B cell (primary cell): ENCODE measurements at regions not wholly inside any gene's neighbourhood (a gene's known extent, or its start where the extent isn't known, plus 50 kb on each side); places are given as distances from the start of the nearest gene placed in this dataset.

Experiments used
- ATAC-seq: fragments of 200-7000 bp; cut with Tn5 transposase; one replicate; pipeline ENCODE4 v1.10.0; 2021; ENCODE audit warnings: low read depth, mild to moderate bottlenecking, moderate number of reproducible peaks, moderate library complexity
- CTCF ChIA-PET: fragments of 350-600 bp; sonication (Branson Sonifier 250); formaldehyde crosslinking; loops from one replicate; lab custom pipeline; 2021; ENCODE audit warnings: antibody characterized with exemption, inconsistent platforms; lab: Charles Lee
- POLR2A ChIA-PET: fragments of 350-600 bp; sonication (Branson Sonifier 250); formaldehyde crosslinking; loops from one replicate; lab custom pipeline; 2021; ENCODE audit warnings: antibody characterized with exemption; lab: Charles Lee
- DNase-seq: peaks from one replicate; pipeline ENCODE4 v3.0.0; 2013
- H2AFZ ChIP-seq: 2 replicates; pipeline ENCODE4 v1.6.1; 2012; ENCODE audit warnings: mild to moderate bottlenecking, low read depth, low read length; ENCODE audit not compliant: insufficient read depth, poor library complexity, severe bottlenecking
- H3K27ac ChIP-seq, 2 donors: 1 replicate in 1 of 2; 2 replicates in 1 of 2; pipeline ENCODE4 v1.5.1; 2012 to 2013; ENCODE audit warnings: low read length in 2 of 2, mild to moderate bottlenecking in 2 of 2, moderate library complexity in 1 of 2
- H3K27me3 ChIP-seq, 4 experiments: fragments of 200-600 bp in 1 of 4; sonication (generic) in 1 of 4; replicated peaks in 1 of 4; 1 replicate in 2 of 4; 2 replicates in 2 of 4; pipeline versions ENCODE4 v1.6.1 to v1.7.0; 2013 to 2016; ENCODE audit warnings: low read length in 3 of 4, mild to moderate bottlenecking in 2 of 4, mixed read lengths in 1 of 4, moderate library complexity in 1 of 4; ENCODE audit not compliant: insufficient read depth in 4 of 4, control insufficient read depth in 3 of 4; ENCODE audit errors: control extremely low read depth in 1 of 4
- H3K36me3 ChIP-seq, 2 experiments: replicated peaks in 1 of 2; 1 replicate in 1 of 2; 2 replicates in 1 of 2; pipeline versions ENCODE4 v1.6.1 to v1.7.1; 2013; ENCODE audit warnings: low read length in 1 of 2; ENCODE audit not compliant: insufficient read depth in 2 of 2, control insufficient read depth in 1 of 2; ENCODE audit errors: control extremely low read depth in 1 of 2, extremely low read depth in 1 of 2
- H3K4me1 ChIP-seq, 2 donors: fragments of 200-600 bp in 1 of 2; sonication (generic) in 1 of 2; 1 replicate in 1 of 2; 2 replicates in 1 of 2; pipeline versions ENCODE4 v1.5.1 to v1.6.1; 2013 to 2017; ENCODE audit warnings: low read length in 2 of 2; ENCODE audit not compliant: control insufficient read depth in 2 of 2, insufficient read depth in 2 of 2
- H3K4me2 ChIP-seq: replicated peaks from 2 replicates; pipeline ENCODE3; 2012; ENCODE audit warnings: mild to moderate bottlenecking, low read depth, low read length; ENCODE audit not compliant: poor library complexity, severe bottlenecking
- H3K4me3 ChIP-seq, 5 experiments: fragments of 200-600 bp in 1 of 5; sonication (generic) in 1 of 5; 1 replicate in 3 of 5; 2 replicates in 2 of 5; pipeline versions ENCODE4 v1.5.1 to v1.7.0; 2011 to 2016; ENCODE audit warnings: low read length in 4 of 5, mild to moderate bottlenecking in 4 of 5, low read depth in 2 of 5, control low read depth in 1 of 5, moderate library complexity in 1 of 5; ENCODE audit not compliant: insufficient read depth in 1 of 5; ENCODE audit errors: control extremely low read depth in 1 of 5, extremely low read depth in 1 of 5
- H3K79me2 ChIP-seq: fragments of 200-600 bp; sonication (generic); one replicate; pipeline ENCODE4 v1.6.0; 2016; ENCODE audit warnings: low read length; ENCODE audit not compliant: control insufficient read depth, insufficient read depth
- H3K9ac ChIP-seq: fragments of 200-600 bp; sonication (generic); 2 replicates; pipeline ENCODE4 v1.6.1; 2017; ENCODE audit warnings: mild to moderate bottlenecking, low read length, moderate library complexity
- H3K9me3 ChIP-seq, 3 donors: one replicate each; pipeline versions ENCODE4 v1.6.1 to v1.7.1; 2013; ENCODE audit warnings: low read length in 2 of 3; ENCODE audit not compliant: control insufficient read depth in 2 of 3, insufficient read depth in 1 of 3; ENCODE audit errors: control extremely low read depth in 1 of 3
- H4K20me1 ChIP-seq: 2 replicates; pipeline ENCODE4 v1.6.0; 2012; ENCODE audit warnings: mild to moderate bottlenecking, low read length; ENCODE audit not compliant: insufficient read depth, control insufficient read depth, poor library complexity, severe bottlenecking
- H3K27ac Mint-ChIP-seq: one replicate; pipeline ENCODE4 v1.8.0; 2021; ENCODE audit warnings: mixed read lengths
- H3K27me3 Mint-ChIP-seq: one replicate; pipeline ENCODE4 v1.8.0; 2021; ENCODE audit warnings: mixed read lengths
- H3K4me1 Mint-ChIP-seq: one replicate; pipeline ENCODE4 v1.8.0; 2021; ENCODE audit warnings: mixed read lengths
- H3K4me3 Mint-ChIP-seq: one replicate; pipeline ENCODE4 v1.8.0; 2021; ENCODE audit warnings: mixed read lengths
- H3K9me3 Mint-ChIP-seq: one replicate; pipeline ENCODE4 v1.8.0; 2022; ENCODE audit warnings: mixed read lengths; ENCODE audit not compliant: insufficient read depth
- EZH2 ChIP-seq: IDR thresholded peaks from 2 replicates; pipeline ENCODE4 v1.6.1; 2012; ENCODE audit warnings: borderline replicate concordance, low read depth, mild to moderate bottlenecking, moderate library complexity, low read length; ENCODE audit not compliant: insufficient read depth, poor library complexity, severe bottlenecking
- WGBS: methylation state at CpG from one replicate; pipeline ENCODE4 v1.1.5; 2013; ENCODE audit warnings: missing lambda C conversion rate; ENCODE audit not compliant: insufficient coverage; 5-methylcytosine and 5-hydroxymethylcytosine counted together
- intact Hi-C: fragments of 100-400 bp; cut with micrococcal nuclease; formaldehyde crosslinking; loops from one replicate; pipeline ENCODE4 v1.10.0; 2022
- TF ChIP-seq, protein P1 (sequence below): fragments of 200-600 bp; IDR thresholded peaks from one replicate; pipeline ENCODE4 v1.8.0; 2022; ENCODE audit warnings: antibody characterized with exemption, mild to moderate bottlenecking

DNA sequence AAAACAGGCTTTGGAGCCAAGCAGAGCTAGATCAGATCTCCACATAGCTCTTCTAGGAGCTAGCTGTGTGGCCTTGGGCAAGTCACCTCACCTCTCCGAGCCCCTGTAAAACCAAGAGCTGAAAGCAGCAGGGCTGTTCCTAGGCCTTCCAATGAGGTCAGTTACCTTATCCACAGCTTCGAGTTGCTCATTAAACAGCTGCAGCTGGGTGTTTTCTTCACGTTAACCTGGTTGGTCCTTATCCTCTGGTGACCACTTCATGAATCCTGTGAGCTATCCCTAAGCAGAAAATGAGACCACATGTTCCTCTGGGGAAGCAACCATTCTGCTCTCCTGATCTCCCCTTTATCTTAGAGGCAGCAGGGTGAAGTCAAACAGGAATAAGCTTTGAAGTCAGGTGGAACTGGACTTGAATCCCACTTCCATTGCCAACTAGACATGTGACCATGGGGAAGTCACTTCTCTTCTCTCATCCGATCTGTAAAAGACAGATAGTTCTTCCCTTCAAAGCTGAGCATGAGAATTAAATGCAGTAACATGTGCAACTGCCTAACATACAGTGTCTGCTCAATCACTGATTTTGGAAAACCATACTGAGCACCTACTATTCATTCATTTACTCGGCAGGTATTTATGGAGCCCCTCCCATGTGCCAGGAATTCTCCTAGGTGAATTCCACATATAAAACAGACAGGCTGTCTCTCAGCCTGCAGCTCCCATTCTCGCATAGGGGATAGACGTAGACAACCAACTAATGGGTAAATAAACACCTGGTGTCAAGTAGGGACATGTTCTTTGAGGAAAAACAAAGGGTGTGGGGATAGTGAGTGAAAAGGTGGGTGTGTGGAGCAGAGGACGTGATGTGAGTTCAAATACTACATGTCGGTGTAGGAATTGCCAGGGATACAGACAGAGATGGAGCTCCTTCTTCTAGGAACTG lies 111.7 kb upstream of the BOD1 start:
- Mint-ChIP-seq H3K4me1 (peaks cover 17% of the 10 kb centered on the region), H3K4me3 (no peak overlapping the region), H3K27ac (no peak overlapping the region), H3K9me3 (peaks cover 3% of the 10 kb centered on the region), H3K27me3 (no peaks in the 10 kb centered on the region)
- Histone ChIP-seq H3K9ac (no peak overlapping the region), H3K9me3 (peaks cover 0 to under 1% (median 0%) of the 10 kb centered on the region in 3 donors), H3K79me2 (no peaks in the 10 kb centered on the region), H3K36me3 (no peaks in the 10 kb centered on the region), H3K4me3 (no peak overlapping the region), H3K4me2 (no peak overlapping the region), H2AFZ (no peak overlapping the region), H4K20me1 (no peaks in the 10 kb centered on the region), H3K27me3 (peaks cover 0 to 3% (median 0%) of the 10 kb centered on the region in 4 experiments), H3K27ac (no peak overlapping the region), H3K4me1 (peaks cover 3 to 5% of the 10 kb centered on the region in 2 donors)
- intact Hi-C loops: no loop called here
- DNase-seq: no peak
- CTCF ChIA-PET: interaction anchor here (1.3 kb wide), 1 partner anchor 93 kb away, joined by 4 read pairs; no protein-coding TSS in a partner anchor
- POLR2A ChIA-PET: no interaction called here
- 92% methylated on average over 8 of the region's 9 CpGs for WGBS
- no peak for ATAC-seq
- no peak for TF ChIP-seq EZH2
- TF ChIP-seq, protein P1, sequence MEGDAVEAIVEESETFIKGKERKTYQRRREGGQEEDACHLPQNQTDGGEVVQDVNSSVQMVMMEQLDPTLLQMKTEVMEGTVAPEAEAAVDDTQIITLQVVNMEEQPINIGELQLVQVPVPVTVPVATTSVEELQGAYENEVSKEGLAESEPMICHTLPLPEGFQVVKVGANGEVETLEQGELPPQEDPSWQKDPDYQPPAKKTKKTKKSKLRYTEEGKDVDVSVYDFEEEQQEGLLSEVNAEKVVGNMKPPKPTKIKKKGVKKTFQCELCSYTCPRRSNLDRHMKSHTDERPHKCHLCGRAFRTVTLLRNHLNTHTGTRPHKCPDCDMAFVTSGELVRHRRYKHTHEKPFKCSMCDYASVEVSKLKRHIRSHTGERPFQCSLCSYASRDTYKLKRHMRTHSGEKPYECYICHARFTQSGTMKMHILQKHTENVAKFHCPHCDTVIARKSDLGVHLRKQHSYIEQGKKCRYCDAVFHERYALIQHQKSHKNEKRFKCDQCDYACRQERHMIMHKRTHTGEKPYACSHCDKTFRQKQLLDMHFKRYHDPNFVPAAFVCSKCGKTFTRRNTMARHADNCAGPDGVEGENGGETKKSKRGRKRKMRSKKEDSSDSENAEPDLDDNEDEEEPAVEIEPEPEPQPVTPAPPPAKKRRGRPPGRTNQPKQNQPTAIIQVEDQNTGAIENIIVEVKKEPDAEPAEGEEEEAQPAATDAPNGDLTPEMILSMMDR: no peak

DNA sequence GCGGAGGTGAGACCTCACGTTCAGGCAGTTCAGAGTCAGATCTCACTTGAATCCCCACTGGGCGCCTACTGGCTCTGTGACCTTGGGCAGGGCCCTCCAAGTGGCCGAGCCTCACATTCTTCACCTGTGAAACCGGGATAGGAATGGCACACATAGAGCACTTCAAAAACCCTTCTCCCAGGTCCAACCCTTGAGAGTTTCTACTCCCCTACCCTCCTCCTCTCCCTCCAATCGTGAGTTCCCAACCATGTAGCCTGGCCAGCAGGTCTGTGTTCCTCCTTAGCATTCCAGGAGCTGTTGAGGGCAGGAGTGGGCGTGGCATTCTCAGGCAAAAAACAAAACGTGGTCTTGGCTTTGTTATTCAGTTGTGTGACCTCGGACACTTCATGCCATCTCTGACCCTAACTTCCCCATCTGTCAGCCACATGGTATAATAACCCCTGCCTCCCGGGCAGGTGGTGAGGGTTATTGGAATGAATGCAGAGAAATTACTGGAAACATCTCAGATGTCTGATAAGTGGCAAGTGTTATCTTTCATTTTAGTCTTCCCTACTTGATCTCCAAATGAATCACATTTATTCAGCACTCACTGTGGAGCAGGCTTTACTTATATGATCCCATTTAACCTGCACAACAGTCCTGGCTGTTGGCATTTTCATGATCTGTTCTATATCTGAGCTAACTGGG lies 112.8 kb upstream of the BOD1 start:
- WGBS: 88% methylated on average over 6 of the region's 10 CpGs
- Histone ChIP-seq H3K9me3 (peaks cover 0 to 4% (median 0%) of the 10 kb centered on the region in 3 donors), H3K9ac (no peak overlapping the region), H2AFZ (no peak overlapping the region), H3K36me3 (no peaks in the 10 kb centered on the region), H3K4me1 (peaks cover 14 to 16% of the 10 kb centered on the region in 2 donors), H3K27me3 (peaks cover 0 to 3% (median 0%) of the 10 kb centered on the region in 4 experiments), H3K4me3 (no peak overlapping the region), H3K4me2 (no peak overlapping the region), H3K79me2 (no peaks in the 10 kb centered on the region), H3K27ac (no peak overlapping the region), H4K20me1 (no peaks in the 10 kb centered on the region)
- peaks cover 28% of the 10 kb centered on the region for H3K4me1 Mint-ChIP-seq
- H3K27me3 Mint-ChIP-seq: no peaks in the 10 kb centered on the region
- TF ChIP-seq EZH2: no peak
- TF ChIP-seq, protein P1: no peak
- no peak overlapping the region for H3K4me3 Mint-ChIP-seq
- POLR2A ChIA-PET: no interaction called here
- intact Hi-C loops: no loop called here
- ATAC-seq: no peak
- H3K27ac Mint-ChIP-seq: no peak overlapping the region
- DNase-seq: no peak
- CTCF ChIA-PET: no interaction called here
- peaks cover 3% of the 10 kb centered on the region for H3K9me3 Mint-ChIP-seq
